Panc1 (cell line): ENCODE measurements at regions not wholly inside any gene's neighbourhood (a gene's known extent, or its start where the extent isn't known, plus 50 kb on each side); places are given as distances from the start of the nearest gene placed in this dataset.

Experiments
- CTCF ChIP-seq: fragments of 450-650 bp; IDR thresholded peaks from 2 replicates; pipeline ENCODE4 v1.5.1; 2017; ENCODE audit warnings: mild to moderate bottlenecking
- POLR2AphosphoS5 ChIP-seq: IDR thresholded peaks from 2 replicates; pipeline ENCODE4 v1.6.1; 2012; ENCODE audit warnings: mild to moderate bottlenecking, low read depth, low read length, moderate library complexity

- TF ChIP-seq CTCF (no peak), POLR2AphosphoS5 (no peak)
Measured at GRCh38 chr18:59818769-59819168, 81.0 kb upstream of the PMAIP1 start.
